ENCODE measurements at regions not wholly inside any gene's neighbourhood (a gene's known extent, or its start where the extent isn't known, plus 50 kb on each side); places are given as distances from the start of the nearest gene placed in this dataset.

- no peak overlapping the region for H3K4me3 ChIP-seq (ENCODE audit: control insufficient read depth, low read depth, low read length)
- no peak for DNase-seq (ENCODE audit: low read depth)
- TF ChIP-seq CTCF (conservative IDR thresholded peaks at IDR 0.05; ENCODE audit: control insufficient read depth, insufficient read depth, low read depth, low read length) = no peak
Measured at GRCh38 chr3:144433006-144433405, 461.4 kb downstream of the DIPK2A start.

- H3K4me3 ChIP-seq (ENCODE audit: control insufficient read depth, low read depth, low read length) = no peak overlapping the region
- TF ChIP-seq CTCF (conservative IDR thresholded peaks at IDR 0.05; ENCODE audit: control insufficient read depth, insufficient read depth, low read depth, low read length) = no peak
- DNase-seq (ENCODE audit: low read depth) = no peak
Measured at GRCh38 chr3:144437989-144438388, 466.4 kb downstream of the DIPK2A start.

GRCh38 chr3:144444061-144444460, 472.4 kb downstream of the DIPK2A start:
- no peak for DNase-seq (ENCODE audit: low read depth)
- no peak for TF ChIP-seq CTCF (conservative IDR thresholded peaks at IDR 0.05; ENCODE audit: control insufficient read depth, insufficient read depth, low read depth, low read length)
- H3K4me3 ChIP-seq (ENCODE audit: control insufficient read depth, low read depth, low read length) = no peak overlapping the region

- DNase-seq (ENCODE audit: low read depth) = no peak
- no peak overlapping the region for H3K4me3 ChIP-seq (ENCODE audit: control insufficient read depth, low read depth, low read length)
- TF ChIP-seq CTCF (conservative IDR thresholded peaks at IDR 0.05; ENCODE audit: control insufficient read depth, insufficient read depth, low read depth, low read length) = no peak
Measured at GRCh38 chr3:144444546-144444945, 472.9 kb downstream of the DIPK2A start.

GRCh38 chr3:144455841-144456440, 484.3 kb downstream of the DIPK2A start:
- TF ChIP-seq CTCF (conservative IDR thresholded peaks at IDR 0.05; ENCODE audit: control insufficient read depth, insufficient read depth, low read depth, low read length) = no peak
- DNase-seq (ENCODE audit: low read depth) = no peak
- no peak overlapping the region for H3K4me3 ChIP-seq (ENCODE audit: control insufficient read depth, low read depth, low read length)

GRCh38 chr3:144457758-144458157, 486.1 kb downstream of the DIPK2A start:
- no peak overlapping the region for H3K4me3 ChIP-seq (ENCODE audit: control insufficient read depth, low read depth, low read length)
- no peak for TF ChIP-seq CTCF (conservative IDR thresholded peaks at IDR 0.05; ENCODE audit: control insufficient read depth, insufficient read depth, low read depth, low read length)
- DNase-seq (ENCODE audit: low read depth) = no peak

GRCh38 chr3:144458283-144458682, 486.7 kb downstream of the DIPK2A start:
- H3K4me3 ChIP-seq (ENCODE audit: control insufficient read depth, low read depth, low read length) = no peak overlapping the region
- TF ChIP-seq CTCF (conservative IDR thresholded peaks at IDR 0.05; ENCODE audit: control insufficient read depth, insufficient read depth, low read depth, low read length) = no peak
- no peak for DNase-seq (ENCODE audit: low read depth)
